ENCODE measurements at regions not wholly inside any gene's neighbourhood (a gene's known extent, or its start where the extent isn't known, plus 50 kb on each side); places are given as distances from the start of the nearest gene placed in this dataset.
"Not testable (repeated sequence)": the region's sequence is repeated elsewhere in the genome, so short reads cannot be mapped to it uniquely, and the experiment has no call there.

- DNase-seq, result no peak
These were observed 411.2 kb upstream of the CHAC2 start for GRCh38 chr2:53356291-53356905.

- DNase-seq, result no peak
These were observed 414.2 kb upstream of the CHAC2 start for GRCh38 chr2:53353135-53354114.

GRCh38 chr2:53347269-53347668 is 420.3 kb upstream of the CHAC2 start:
- DNase-seq, result no peak

GRCh38 chr2:53342248-53342647 is 425.4 kb upstream of the CHAC2 start:
- DNase-seq, result no peak

GRCh38 chr2:53334610-53335009 is 433.0 kb upstream of the CHAC2 start:
- DNase-seq, result no peak

- no peak for DNase-seq
These were observed 435.9 kb upstream of the CHAC2 start for GRCh38 chr2:53331667-53332066.

- DNase-seq, result no peak
These were observed 449.7 kb upstream of the CHAC2 start for GRCh38 chr2:53317861-53318260.

- DNase-seq, result no peak
These were observed 452.5 kb upstream of the CHAC2 start for GRCh38 chr2:53315149-53315548.

- DNase-seq, result no peak
These were observed 452.9 kb upstream of the CHAC2 start for GRCh38 chr2:53314718-53315117.

- not testable (repeated sequence) for DNase-seq
These were observed 454.0 kb upstream of the CHAC2 start for GRCh38 chr2:53313644-53314043.

GRCh38 chr2:53312721-53313120 is 454.9 kb upstream of the CHAC2 start:
- no peak for DNase-seq

- DNase-seq, result no peak
These were observed 455.4 kb upstream of the CHAC2 start for GRCh38 chr2:53312181-53312580.

GRCh38 chr2:53303012-53303578 is 464.5 kb upstream of the CHAC2 start:
- DNase-seq, result no peak

GRCh38 chr2:53302455-53302854 is 465.1 kb upstream of the CHAC2 start:
- DNase-seq, result no peak

- no peak for DNase-seq
These were observed 478.1 kb upstream of the CHAC2 start for GRCh38 chr2:53289309-53290006.

GRCh38 chr2:53286345-53286744 is 481.3 kb upstream of the CHAC2 start:
- DNase-seq, result no peak

- no peak for DNase-seq
These were observed 491.9 kb upstream of the CHAC2 start for GRCh38 chr2:53275743-53276142.

GRCh38 chr2:53268626-53269025 is 499.0 kb upstream of the CHAC2 start:
- DNase-seq, result no peak

GRCh38 chr2:53268086-53268485 is 499.5 kb upstream of the CHAC2 start:
- DNase-seq, result peak in 1 of 2 donors; percentile 1

- no peak for DNase-seq
These were observed 501.9 kb upstream of the CHAC2 start for GRCh38 chr2:53265544-53266299.

- no peak for DNase-seq
These were observed 507.0 kb upstream of the CHAC2 start for GRCh38 chr2:53260568-53260967.

GRCh38 chr2:53259395-53260009 is 508.1 kb upstream of the CHAC2 start:
- DNase-seq, result no peak
